ENCODE measurements at regions not wholly inside any gene's neighbourhood (a gene's known extent, or its start where the extent isn't known, plus 50 kb on each side); places are given as distances from the start of the nearest gene placed in this dataset.

GRCh38 chr21:15434163-15434905 lies 295.4 kb upstream of the USP25 start (continued):
- TF ChIP-seq ETV1 (tag; conservative IDR thresholded peaks at IDR 0.05; ENCODE audit: low read depth) = no peak

- CTCF ChIA-PET (ENCODE audit: low intra/inter-chr PET ratio) = no interaction called here
- DNase-seq (ENCODE audit: extremely low read depth in 1 of 4, low spot score in 3 of 4) (no peak), FAIRE-seq (no peak), ATAC-seq (no peak)
- Histone ChIP-seq H3K9me3 (replicated peaks; ENCODE audit: control insufficient read depth, insufficient read depth, low read depth, low read length) (no peaks in the 10 kb centered on the region), H3K27me3 (ENCODE audit: control insufficient read depth in 2 of 2, insufficient read depth in 2 of 2, low read length in 2 of 2) (no peaks in the 10 kb centered on the region), H3K4me3 (no peak overlapping the region), H3K4me1 (replicated peaks in 1 of 2; ENCODE audit: control insufficient read depth in 2 of 2, insufficient read depth in 2 of 2, low read length in 2 of 2) (no peaks in the 10 kb centered on the region), H4K20me1 (replicated peaks; ENCODE audit: control insufficient read depth, insufficient read depth, low read length) (no peaks in the 10 kb centered on the region), H2AFZ (ENCODE audit: low read depth, low read length) (no peak overlapping the region), H3K4me2 (ENCODE audit: insufficient read depth, low read length) (no peak overlapping the region), H3K36me3 (ENCODE audit: control insufficient read depth, insufficient read depth, low read length) (no peaks in the 10 kb centered on the region), H3K9me1 (ENCODE audit: control insufficient read depth, insufficient read depth, low read length) (no peaks in the 10 kb centered on the region), H3K9ac (ENCODE audit: insufficient read depth in 1 of 2, low read depth in 2 of 2, low read length in 2 of 2) (no peak overlapping the region), H3K27ac (ENCODE audit: extremely low read depth, low read depth, low read length) (no peak overlapping the region), H3K79me2 (ENCODE audit: control insufficient read depth, insufficient read depth, low read length) (no peaks in the 10 kb centered on the region)
- intact Hi-C loops (cut with micrococcal nuclease) = no loop called here
- TF ChIP-seq NFE2L1 (tag; IDR thresholded peaks at IDR 0.05; ENCODE audit: borderline replicate concordance, low read depth) (no peak), NEUROD1 (IDR thresholded peaks at IDR 0.05; ENCODE audit: borderline replicate concordance, low read depth, low read length, partially characterized antibody) (no peak), ZFPM2 (CRISPR knock-in tag; IDR thresholded peaks at IDR 0.05) (no peak), RREB1 (CRISPR knock-in tag; IDR thresholded peaks at IDR 0.05) (no peak), HOMEZ (CRISPR knock-in tag; IDR thresholded peaks at IDR 0.05) (no peak), ZFP36 (IDR thresholded peaks at IDR 0.05; ENCODE audit: low read depth, low read length, partially characterized antibody) (no peak), ZNF655 (CRISPR knock-in tag; IDR thresholded peaks at IDR 0.05) (no peak), PHF21A (IDR thresholded peaks at IDR 0.05; ENCODE audit: borderline replicate concordance, low read depth) (no peak), ILF3 (IDR thresholded peaks at IDR 0.05; ENCODE audit: borderline replicate concordance) (no peak), ZNF785 (CRISPR knock-in tag; IDR thresholded peaks at IDR 0.05) (no peak)
- no TSS peak for BruUV-seq (replicated peaks)
- 13% methylated on average over 1 of the region's 1 CpG for WGBS (ENCODE audit: insufficient coverage, low coverage, missing lambda C conversion rate)
- POLR2A ChIA-PET = no interaction called here
- in situ Hi-C loops (cut with MboI) = no loop called here
Observed at GRCh38 chr21:15436031-15436430, 293.8 kb upstream of the USP25 start.
